ENCODE measurements at regions not wholly inside any gene's neighbourhood (a gene's known extent, or its start where the extent isn't known, plus 50 kb on each side); places are given as distances from the start of the nearest gene placed in this dataset.

- TF ChIP-seq CTCF (IDR thresholded peaks at IDR 0.05) (no peak), REST (IDR thresholded peaks at IDR 0.05; ENCODE audit: insufficient read depth in 1 of 2, low read depth in 2 of 2, low read length in 1 of 2) (no peak)
Measured at GRCh38 chr18:24761765-24762164, 301.3 kb downstream of the HRH4 start.
